IPS-18a (cell line): ENCODE measurements at regions not wholly inside any gene's neighbourhood (a gene's known extent, or its start where the extent isn't known, plus 50 kb on each side); places are given as distances from the start of the nearest gene placed in this dataset.
"Not testable (repeated sequence)": the region's sequence is repeated elsewhere in the genome, so short reads cannot be mapped to it uniquely, and the experiment has no call there.

ENCODE experiments used
- H3K27ac ChIP-seq: one replicate; pipeline ENCODE4 v1.5.1; 2013; ENCODE audit warnings: low read length
- H3K27me3 ChIP-seq: one replicate; pipeline ENCODE4 v1.6.1; 2013; ENCODE audit warnings: mild to moderate bottlenecking, low read length; ENCODE audit not compliant: control insufficient read depth, insufficient read depth
- H3K36me3 ChIP-seq: one replicate; pipeline ENCODE4 v1.6.1; 2013; ENCODE audit warnings: low read depth, low read length; ENCODE audit not compliant: control insufficient read depth
- H3K4me1 ChIP-seq: one replicate; pipeline ENCODE4 v1.6.1; 2013; ENCODE audit warnings: low read depth, low read length; ENCODE audit not compliant: control insufficient read depth
- H3K4me3 ChIP-seq: one replicate; pipeline ENCODE4 v1.5.1; 2013; ENCODE audit warnings: low read length
- H3K9ac ChIP-seq: one replicate; pipeline ENCODE4 v1.6.1; 2013; ENCODE audit warnings: mild to moderate bottlenecking, low read length, moderate library complexity
- H3K9me3 ChIP-seq: one replicate; pipeline ENCODE4 v1.6.1; 2013; ENCODE audit warnings: low read depth, low read length; ENCODE audit not compliant: control insufficient read depth

DNA sequence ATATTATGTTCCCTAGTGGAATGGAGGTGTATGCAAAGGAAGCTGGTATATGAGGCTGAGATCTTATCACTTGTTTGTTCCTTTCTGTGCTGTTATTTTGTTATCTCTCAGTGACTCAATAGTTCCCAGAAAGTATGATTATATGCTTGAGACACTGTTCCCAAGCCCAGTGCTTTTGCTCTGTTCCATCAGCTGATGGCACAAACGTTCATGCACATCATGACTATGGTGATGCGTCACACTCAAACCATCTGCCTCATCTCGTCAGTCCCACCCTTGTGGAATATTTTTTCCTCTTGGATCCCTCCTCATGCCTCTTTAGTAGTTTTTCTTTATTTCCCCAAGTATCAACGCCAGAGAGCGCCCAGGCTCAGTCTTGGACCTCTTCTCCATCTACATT lies 786.9 kb downstream of the AACS start:
- Histone ChIP-seq H3K4me3 (no peak overlapping the region), H3K36me3 (no peaks in the 10 kb centered on the region), H3K27me3 (no peaks in the 10 kb centered on the region), H3K9me3 (peaks cover 19% of the 10 kb centered on the region), H3K27ac (no peak overlapping the region), H3K4me1 (no peaks in the 10 kb centered on the region), H3K9ac (no peak overlapping the region)

DNA sequence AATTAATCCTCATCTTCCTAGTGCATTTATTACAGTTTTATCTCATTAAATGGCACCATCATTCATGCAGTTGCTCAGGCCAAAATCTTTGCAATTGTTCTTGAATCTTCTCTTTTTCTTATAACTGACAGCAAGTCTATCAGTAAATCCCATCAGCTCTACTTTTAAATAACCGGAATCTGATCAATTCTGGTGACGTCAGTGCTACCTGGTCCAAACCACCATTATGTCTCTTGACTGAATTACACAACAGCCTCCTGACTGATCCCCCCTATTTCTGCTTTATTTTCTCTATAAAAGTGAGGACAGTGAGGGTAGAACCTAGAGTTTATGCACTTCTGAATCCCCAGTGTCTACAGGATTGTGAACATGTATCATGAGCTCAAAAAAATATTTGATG lies 787.4 kb downstream of the AACS start:
- no peak overlapping the region for H3K9ac ChIP-seq
- H3K36me3 ChIP-seq: no peaks in the 10 kb centered on the region
- no peak overlapping the region for H3K4me3 ChIP-seq
- H3K9me3 ChIP-seq: peaks cover 14% of the 10 kb centered on the region
- H3K4me1 ChIP-seq: no peaks in the 10 kb centered on the region
- no peaks in the 10 kb centered on the region for H3K27me3 ChIP-seq
- H3K27ac ChIP-seq: no peak overlapping the region

DNA sequence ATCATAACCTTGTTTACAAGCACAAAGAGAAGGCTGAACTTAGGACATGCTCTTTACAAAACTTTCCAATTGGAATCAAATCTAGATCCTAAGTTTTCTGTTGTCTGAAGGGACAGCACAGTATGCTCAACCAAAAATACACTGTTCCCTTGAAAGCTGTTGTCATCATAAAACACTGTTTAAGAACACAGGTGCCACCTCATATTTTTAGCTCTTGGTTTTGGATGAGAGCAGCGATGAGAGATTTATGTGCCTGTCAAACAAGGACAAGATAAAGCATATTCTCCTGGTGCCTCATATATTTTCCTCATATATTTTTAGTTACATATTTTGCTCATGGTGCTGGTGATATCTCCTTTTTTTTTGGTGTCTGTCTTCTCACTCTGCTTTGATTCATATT lies 788.4 kb downstream of the AACS start:
- H3K27ac ChIP-seq: no peak overlapping the region
- H3K27me3 ChIP-seq: no peaks in the 10 kb centered on the region
- H3K4me1 ChIP-seq: no peaks in the 10 kb centered on the region
- no peaks in the 10 kb centered on the region for H3K36me3 ChIP-seq
- no peak overlapping the region for H3K9ac ChIP-seq
- peaks cover 13% of the 10 kb centered on the region for H3K9me3 ChIP-seq
- no peak overlapping the region for H3K4me3 ChIP-seq

DNA sequence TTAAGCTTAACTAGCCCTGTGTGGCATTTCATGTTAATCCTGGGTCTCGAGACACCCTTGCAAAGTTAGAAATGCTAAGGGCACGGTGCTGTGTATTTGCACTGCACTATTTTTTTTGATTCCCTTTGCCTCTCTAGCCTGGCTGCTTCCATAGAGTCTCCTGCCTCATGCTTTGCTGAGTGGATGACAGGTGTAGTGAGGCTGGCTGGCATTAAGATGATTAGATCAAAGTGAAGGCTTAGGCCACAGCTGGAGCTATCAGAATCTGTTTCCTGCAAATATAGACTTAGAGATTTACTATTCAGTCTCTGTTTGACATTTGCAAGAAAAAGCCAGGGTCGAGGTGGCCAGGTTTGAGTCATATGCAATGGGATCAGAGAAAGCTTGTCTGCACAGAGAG lies 791.1 kb downstream of the AACS start:
- Histone ChIP-seq H3K9me3 (peaks cover 13% of the 10 kb centered on the region), H3K9ac (no peak overlapping the region), H3K27ac (no peak overlapping the region), H3K36me3 (no peaks in the 10 kb centered on the region), H3K4me1 (no peaks in the 10 kb centered on the region), H3K27me3 (no peaks in the 10 kb centered on the region), H3K4me3 (no peak overlapping the region)

DNA sequence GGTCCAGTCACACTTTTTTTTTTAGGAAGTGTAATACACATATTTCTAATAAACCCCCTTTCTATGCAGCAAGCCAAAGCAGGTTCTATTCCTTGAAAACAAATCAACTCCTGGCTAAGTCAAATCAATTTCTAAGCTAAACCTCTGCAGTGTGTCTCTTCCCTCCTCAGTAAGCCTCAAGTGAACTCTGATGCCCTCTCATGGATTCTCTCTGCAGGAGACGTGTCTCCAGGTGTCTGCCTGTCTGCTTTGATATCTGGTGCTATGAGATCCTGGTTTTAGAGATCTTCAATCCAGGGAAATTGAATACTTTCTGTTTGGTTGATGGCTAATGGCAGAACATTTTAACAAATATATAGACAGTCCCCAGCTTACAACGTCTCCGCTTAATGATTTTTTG lies 791.7 kb downstream of the AACS start:
- H3K9ac ChIP-seq: no peak overlapping the region
- H3K27ac ChIP-seq: no peak overlapping the region
- H3K4me3 ChIP-seq: no peak overlapping the region
- no peaks in the 10 kb centered on the region for H3K36me3 ChIP-seq
- no peaks in the 10 kb centered on the region for H3K27me3 ChIP-seq
- H3K4me1 ChIP-seq: no peaks in the 10 kb centered on the region
- H3K9me3 ChIP-seq: peaks cover 9% of the 10 kb centered on the region

DNA sequence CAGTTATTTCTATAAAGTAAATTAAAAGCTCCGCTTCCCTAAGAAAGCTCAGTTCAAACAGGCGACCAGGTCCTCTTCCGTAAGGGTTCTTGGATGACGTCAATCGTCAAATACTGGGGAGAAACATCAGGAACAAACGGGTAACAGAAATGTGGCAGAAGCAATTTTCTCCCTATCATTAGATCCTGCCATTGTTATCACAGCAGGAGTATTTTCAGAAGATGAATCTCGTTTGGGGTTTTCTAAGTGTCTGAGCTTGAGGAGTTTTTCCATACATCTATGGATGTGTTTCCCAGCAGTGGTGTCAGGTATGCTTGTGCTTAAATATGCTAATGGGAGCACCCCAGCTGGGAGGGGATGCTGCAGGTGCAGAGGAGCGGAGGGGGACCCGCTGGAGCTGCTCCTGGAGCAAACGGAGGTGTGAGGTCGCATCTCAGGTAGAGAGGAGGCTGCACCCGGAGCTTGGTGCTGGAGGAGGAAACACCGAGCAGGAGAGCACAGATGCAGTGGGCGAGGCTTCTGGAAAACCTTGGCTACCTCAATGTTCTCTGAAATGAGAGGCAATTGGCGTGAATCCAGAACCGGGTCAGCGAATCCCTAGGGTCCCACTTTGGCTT lies 795.5 kb downstream of the AACS start:
- Histone ChIP-seq H3K9ac (no peak overlapping the region), H3K9me3 (peaks cover 20% of the 10 kb centered on the region), H3K27me3 (no peaks in the 10 kb centered on the region), H3K27ac (no peak overlapping the region), H3K4me1 (no peaks in the 10 kb centered on the region), H3K36me3 (no peaks in the 10 kb centered on the region), H3K4me3 (no peak overlapping the region)

DNA sequence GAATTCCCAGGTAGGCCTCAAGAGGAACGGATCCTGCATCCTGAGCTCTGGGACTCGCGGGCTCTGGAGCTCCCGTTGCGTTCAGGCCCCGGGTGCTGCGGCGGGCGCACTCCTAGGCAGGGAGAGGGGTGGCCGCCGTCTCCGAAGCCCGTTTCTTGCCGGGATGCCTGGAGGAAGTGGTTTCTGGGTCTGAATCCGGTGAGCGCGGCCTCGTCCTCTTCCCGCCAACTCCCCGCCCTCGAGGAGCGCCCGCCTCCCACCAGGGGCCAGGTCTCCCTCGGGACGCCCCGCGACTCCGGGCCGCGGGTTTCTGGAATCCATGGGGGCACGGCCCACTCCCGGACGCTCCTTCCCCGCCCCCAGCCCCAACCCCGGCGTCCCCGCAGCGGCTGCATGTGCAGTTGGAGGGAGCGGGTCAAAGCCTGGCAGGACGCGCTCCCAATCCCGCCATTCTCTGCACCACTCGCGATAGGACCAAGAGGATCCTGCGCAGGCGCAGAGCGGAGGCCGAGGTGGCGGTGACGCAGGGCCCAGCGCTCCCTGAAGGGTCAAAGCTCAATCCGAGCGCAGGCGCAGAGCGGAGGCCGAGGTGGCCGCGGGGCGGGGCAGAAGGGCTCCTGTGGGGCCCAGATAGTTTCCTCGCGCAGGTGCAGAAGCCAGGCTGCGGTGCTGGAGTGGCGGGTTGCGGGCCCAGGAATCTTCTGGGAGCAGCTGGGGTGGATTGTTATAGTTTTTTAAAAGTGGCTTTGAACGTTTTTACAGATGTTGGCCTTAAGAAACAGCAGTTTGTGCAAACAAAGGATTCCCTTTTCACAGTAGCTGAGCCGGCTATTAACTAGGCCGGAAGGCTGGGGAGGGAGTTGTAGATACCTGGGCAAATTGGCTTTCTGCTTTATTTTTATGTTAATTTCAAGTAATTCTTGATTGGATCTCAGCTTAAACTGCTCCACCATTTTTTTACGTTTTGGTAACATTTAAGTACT lies 796.4 kb downstream of the AACS start:
- H3K4me1 ChIP-seq: no peaks in the 10 kb centered on the region
- H3K9me3 ChIP-seq: peaks cover 20% of the 10 kb centered on the region
- H3K4me3 ChIP-seq: no peak overlapping the region
- H3K27ac ChIP-seq: no peak overlapping the region
- no peaks in the 10 kb centered on the region for H3K36me3 ChIP-seq
- H3K9ac ChIP-seq: no peak overlapping the region
- H3K27me3 ChIP-seq: no peaks in the 10 kb centered on the region

DNA sequence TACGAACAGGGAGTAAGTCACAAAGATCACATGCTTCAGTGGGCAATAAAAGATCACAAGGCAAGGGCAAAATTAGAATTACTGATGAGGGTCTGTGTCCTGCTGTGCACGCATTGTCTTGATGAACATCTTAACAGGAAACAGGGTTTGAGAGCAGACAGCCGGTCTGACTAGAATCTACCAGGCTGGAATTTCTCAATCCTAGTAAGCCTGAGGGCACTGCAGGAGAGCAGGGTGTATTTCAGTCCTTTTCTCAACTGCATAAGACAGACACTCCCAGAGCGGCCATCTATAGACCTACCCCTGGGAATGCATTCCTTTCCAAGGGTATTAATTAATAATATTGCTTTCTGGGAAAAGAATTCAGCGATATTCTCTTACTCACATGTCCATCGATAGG lies 800.0 kb downstream of the AACS start:
- not testable (repeated sequence) for H3K27me3 ChIP-seq, H3K9ac ChIP-seq, H3K4me3 ChIP-seq, H3K36me3 ChIP-seq, H3K4me1 ChIP-seq, H3K27ac ChIP-seq
- peaks cover 27% of the 10 kb centered on the region for H3K9me3 ChIP-seq

DNA sequence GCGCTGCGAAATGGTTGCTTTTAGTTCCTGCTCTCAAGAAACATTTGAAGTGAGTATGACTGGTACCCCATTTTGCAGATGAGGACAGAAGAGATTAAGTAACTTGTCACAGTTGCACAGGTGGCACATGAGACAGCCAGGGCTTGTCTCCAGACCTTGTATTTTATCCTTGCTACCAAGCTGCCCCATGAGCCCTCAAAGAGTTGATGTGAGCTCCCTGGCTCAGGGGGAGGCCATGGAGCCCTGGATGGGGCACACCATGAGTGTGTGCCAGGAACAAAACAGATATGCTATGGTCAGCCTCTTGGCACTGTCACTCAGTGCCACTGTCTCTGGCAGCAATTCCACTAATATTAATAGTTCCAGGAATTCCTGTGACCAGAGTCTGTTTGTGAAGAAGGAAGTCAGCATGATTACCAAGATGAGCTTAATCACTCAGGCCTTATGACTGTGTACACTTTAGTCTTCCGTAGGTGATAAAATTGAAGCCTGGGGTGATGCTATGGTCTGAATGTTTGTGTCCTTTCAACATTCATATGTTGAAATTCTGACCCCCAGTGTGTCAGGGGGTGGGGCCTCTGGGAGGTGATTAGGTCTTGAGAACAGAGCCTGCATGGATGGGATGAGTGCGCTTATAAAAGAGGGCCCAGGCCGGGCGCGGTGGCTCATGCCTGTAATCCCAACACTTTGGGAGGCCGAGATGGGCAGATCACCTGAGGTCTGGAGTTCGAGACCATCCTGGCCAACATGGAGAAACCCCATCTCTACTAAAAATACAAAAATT lies 806.8 kb downstream of the AACS start:
- H3K27me3 ChIP-seq: no peaks in the 10 kb centered on the region
- H3K4me3 ChIP-seq: no peak overlapping the region
- no peak overlapping the region for H3K27ac ChIP-seq
- H3K9ac ChIP-seq: no peak overlapping the region
- H3K4me1 ChIP-seq: no peaks in the 10 kb centered on the region
- no peaks in the 10 kb centered on the region for H3K36me3 ChIP-seq
- H3K9me3 ChIP-seq: peaks cover 11% of the 10 kb centered on the region

DNA sequence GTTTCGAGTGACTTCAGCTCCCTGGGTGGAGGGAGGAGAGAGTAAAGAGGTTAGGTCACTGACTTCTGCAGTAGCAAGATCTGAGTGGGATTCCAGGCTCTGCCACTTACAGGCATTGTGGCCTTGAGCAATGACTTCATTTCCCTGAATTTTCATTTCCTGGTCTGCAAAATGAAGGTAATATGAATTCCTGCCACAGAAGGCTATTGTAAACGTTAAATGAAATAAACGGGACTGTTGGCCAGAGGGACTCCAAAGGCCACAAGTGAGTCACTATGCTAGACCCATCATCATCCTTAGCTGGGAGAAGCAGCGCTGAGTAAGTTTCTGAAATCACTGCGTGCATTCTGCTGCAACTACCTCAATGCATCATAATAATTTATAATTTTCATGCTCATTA lies 807.8 kb downstream of the AACS start:
- no peaks in the 10 kb centered on the region for H3K27me3 ChIP-seq
- no peak overlapping the region for H3K4me3 ChIP-seq
- H3K9me3 ChIP-seq: peaks cover 11% of the 10 kb centered on the region
- H3K9ac ChIP-seq: no peak overlapping the region
- H3K36me3 ChIP-seq: no peaks in the 10 kb centered on the region
- H3K27ac ChIP-seq: no peak overlapping the region
- no peaks in the 10 kb centered on the region for H3K4me1 ChIP-seq

DNA sequence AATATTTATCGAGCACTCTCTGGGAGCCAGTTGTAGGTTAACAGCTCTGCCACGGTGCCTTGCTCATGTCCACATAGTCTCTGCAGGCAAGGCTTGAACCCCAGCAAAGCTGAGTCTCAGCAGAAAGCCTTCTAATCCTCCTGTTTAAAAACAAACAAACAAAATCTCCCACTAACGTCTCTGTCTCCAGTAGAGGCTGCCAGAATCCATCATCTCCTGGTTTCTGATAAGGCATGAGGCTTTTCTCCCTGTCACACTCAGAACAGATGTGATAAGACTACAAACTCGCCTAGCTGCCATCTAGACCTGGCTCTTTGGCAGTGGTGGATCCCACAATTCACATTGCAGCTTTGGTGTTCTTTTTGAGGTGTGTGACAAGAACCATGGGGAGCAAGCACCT lies 813.2 kb downstream of the AACS start:
- H3K4me3 ChIP-seq: no peak overlapping the region
- H3K9me3 ChIP-seq: peaks cover 8% of the 10 kb centered on the region
- no peaks in the 10 kb centered on the region for H3K27me3 ChIP-seq
- H3K36me3 ChIP-seq: no peaks in the 10 kb centered on the region
- no peak overlapping the region for H3K27ac ChIP-seq
- H3K4me1 ChIP-seq: no peaks in the 10 kb centered on the region
- no peak overlapping the region for H3K9ac ChIP-seq
